ENCODE measurements at regions not wholly inside any gene's neighbourhood (a gene's known extent, or its start where the extent isn't known, plus 50 kb on each side); places are given as distances from the start of the nearest gene placed in this dataset.
"Not testable (repeated sequence)": the region's sequence is repeated elsewhere in the genome, so short reads cannot be mapped to it uniquely, and the experiment has no call there.

DNA sequence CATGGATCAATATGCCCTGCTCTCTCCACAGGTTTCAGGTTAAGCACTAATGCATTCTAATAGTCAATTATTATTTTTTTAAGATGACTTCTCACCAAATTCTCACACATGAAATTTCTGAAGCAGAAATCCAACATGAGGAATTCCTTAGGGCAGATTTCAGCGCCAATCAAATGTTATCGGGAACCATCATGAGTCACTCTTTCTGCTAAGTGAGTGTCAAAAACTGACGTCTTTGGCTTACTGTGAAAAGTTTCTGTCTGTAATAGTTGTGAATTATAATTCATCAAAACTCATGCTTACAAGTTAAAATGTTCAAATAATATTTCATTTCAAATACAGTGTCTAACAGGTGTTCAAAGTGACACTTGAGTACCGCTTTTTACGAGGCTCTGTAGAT is 1038.6 kb downstream of the SOCS6 start:
- Mint-ChIP-seq H3K36me3 (no peaks in the 10 kb centered on the region), H3K9me3 (no peaks in the 10 kb centered on the region), H3K4me3 (no peak overlapping the region), H3K4me1 (ENCODE audit: low read depth) (no peaks in the 10 kb centered on the region), H3K27ac (no peak overlapping the region), H3K27me3 (no peaks in the 10 kb centered on the region)
- intact Hi-C loops (cut with micrococcal nuclease): no loop called here
- ChIA-PET POLR2A (no interaction called here), CTCF (no interaction called here)
- no peak for DNase-seq

DNA sequence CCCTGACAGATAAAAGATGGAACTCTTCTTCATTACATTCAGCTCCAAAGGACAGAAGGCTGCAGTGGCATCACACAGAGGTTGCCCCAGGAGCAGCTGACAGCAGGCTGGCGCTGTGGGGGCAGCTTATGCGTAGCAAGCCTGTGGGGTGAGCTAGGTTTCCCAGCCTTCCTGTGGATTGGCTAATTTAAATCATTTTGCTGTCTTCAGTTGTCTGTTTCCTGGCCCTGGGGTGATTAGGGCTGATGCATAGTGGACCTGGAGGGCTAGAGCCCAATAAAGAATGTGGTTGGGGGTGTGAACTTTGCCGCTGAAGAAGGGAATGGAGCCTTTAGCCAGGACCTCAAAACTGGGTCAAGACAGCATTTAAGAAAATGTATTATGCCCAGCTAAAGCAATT is 1038.0 kb downstream of the SOCS6 start:
- ChIA-PET CTCF (no interaction called here), POLR2A (no interaction called here)
- no peak overlapping the region for H3K27ac Mint-ChIP-seq
- DNase-seq: no peak
- H3K36me3 Mint-ChIP-seq: no peaks in the 10 kb centered on the region
- H3K4me3 Mint-ChIP-seq: no peak overlapping the region
- no peaks in the 10 kb centered on the region for H3K27me3 Mint-ChIP-seq
- intact Hi-C loops (cut with micrococcal nuclease): no loop called here
- H3K4me1 Mint-ChIP-seq (ENCODE audit: low read depth): no peaks in the 10 kb centered on the region
- no peaks in the 10 kb centered on the region for H3K9me3 Mint-ChIP-seq

DNA sequence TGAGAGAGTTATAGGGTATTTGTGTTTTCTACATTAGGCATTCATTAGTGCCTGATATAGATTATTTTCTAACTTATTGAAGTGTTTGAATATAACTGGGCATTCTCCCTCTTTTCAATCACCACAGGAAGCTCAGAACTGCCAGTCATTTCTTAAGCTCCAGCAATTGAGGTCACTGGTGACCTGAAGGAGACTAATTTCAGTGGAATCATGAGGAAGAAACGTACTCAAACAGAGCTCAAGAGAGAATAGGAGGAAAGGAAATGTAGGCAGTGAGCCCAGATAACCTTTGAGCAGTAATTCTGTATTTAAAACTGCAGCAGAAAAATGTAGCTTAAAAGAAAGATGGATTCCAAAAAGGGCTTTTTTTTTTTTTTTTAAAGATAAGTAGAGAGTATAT is 1035.5 kb downstream of the SOCS6 start:
- intact Hi-C loops (cut with micrococcal nuclease): no loop called here

GRCh38 chr18:71322201-71322600 is 1033.4 kb downstream of the SOCS6 start:
- H3K9me3 Mint-ChIP-seq: no peaks in the 10 kb centered on the region
- H3K27ac Mint-ChIP-seq: no peak overlapping the region
- ChIA-PET POLR2A (no interaction called here), CTCF (no interaction called here)
- H3K27me3 Mint-ChIP-seq: no peaks in the 10 kb centered on the region
- intact Hi-C loops (cut with micrococcal nuclease): no loop called here
- no peak overlapping the region for H3K4me3 Mint-ChIP-seq
- H3K36me3 Mint-ChIP-seq: no peaks in the 10 kb centered on the region
- no peak for DNase-seq
- no peaks in the 10 kb centered on the region for H3K4me1 Mint-ChIP-seq (ENCODE audit: low read depth)

More for the DNA sequence above, 1035.5 kb downstream of the SOCS6 start:
- Mint-ChIP-seq H3K9me3 (no peaks in the 10 kb centered on the region), H3K27me3 (no peaks in the 10 kb centered on the region), H3K4me3 (no peak overlapping the region), H3K36me3 (no peaks in the 10 kb centered on the region), H3K4me1 (ENCODE audit: low read depth) (no peaks in the 10 kb centered on the region), H3K27ac (no peak overlapping the region)
- CTCF ChIA-PET: no interaction called here
- no peak for DNase-seq
- POLR2A ChIA-PET: no interaction called here

GRCh38 chr18:71321319-71321718 is 1032.5 kb downstream of the SOCS6 start:
- no peaks in the 10 kb centered on the region for H3K36me3 Mint-ChIP-seq
- H3K9me3 Mint-ChIP-seq: no peaks in the 10 kb centered on the region
- POLR2A ChIA-PET: no interaction called here
- CTCF ChIA-PET: no interaction called here
- intact Hi-C loops (cut with micrococcal nuclease): no loop called here
- H3K4me3 Mint-ChIP-seq: no peak overlapping the region
- no peak overlapping the region for H3K27ac Mint-ChIP-seq
- no peak for DNase-seq
- no peaks in the 10 kb centered on the region for H3K27me3 Mint-ChIP-seq
- no peaks in the 10 kb centered on the region for H3K4me1 Mint-ChIP-seq (ENCODE audit: low read depth)

DNA sequence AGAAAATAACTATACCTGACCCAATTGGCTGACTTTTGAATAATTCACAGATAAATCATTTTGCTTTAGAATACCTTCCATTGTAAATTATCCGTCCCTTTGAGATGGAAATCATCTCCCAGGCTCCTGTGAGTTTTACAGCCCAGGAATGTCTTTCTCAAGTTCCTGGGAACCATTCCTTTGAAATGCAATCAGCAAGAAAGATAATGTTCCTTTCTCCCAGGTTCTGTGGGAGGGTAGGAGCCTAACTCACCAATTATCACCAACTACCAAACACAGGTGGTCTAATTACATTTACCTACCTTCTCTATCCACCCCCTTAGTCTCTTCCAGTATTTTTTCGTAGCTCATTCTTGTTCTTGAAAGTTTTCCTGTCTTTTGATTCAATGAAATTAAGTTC is 1016.0 kb downstream of the SOCS6 start:
- DNase-seq: no peak
- CTCF ChIA-PET: no interaction called here
- H3K36me3 Mint-ChIP-seq: no peaks in the 10 kb centered on the region
- H3K4me3 Mint-ChIP-seq: no peak overlapping the region
- H3K4me1 Mint-ChIP-seq (ENCODE audit: low read depth): no peaks in the 10 kb centered on the region
- peaks cover 2% of the 10 kb centered on the region for H3K9me3 Mint-ChIP-seq
- no peak overlapping the region for H3K27ac Mint-ChIP-seq
- H3K27me3 Mint-ChIP-seq: no peaks in the 10 kb centered on the region
- POLR2A ChIA-PET: no interaction called here
- intact Hi-C loops (cut with micrococcal nuclease): no loop called here

- DNase-seq, CTCF ChIA-PET: not testable (repeated sequence)
Observed at GRCh38 chr18:71303743-71304142, 1014.9 kb downstream of the SOCS6 start.

DNA sequence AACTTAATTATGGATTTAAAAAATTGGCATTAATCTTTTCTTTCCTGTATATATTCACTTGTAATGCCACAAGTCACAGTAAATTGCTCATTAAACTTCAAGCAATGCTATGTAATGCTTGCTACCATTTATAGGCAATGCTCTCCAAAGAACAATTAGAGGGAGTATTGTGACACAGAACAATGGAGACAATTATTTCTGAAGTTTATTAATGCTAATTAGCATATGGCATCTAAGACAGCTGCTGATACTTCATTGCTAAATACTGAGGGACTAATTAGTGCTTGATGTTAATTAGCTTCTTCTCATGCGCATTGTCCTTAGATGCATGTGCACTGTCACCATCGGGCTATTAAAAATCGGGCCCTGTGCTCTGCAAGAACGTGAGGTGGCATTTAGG is 1012.8 kb downstream of the SOCS6 start:
- H3K27ac Mint-ChIP-seq: no peak overlapping the region
- no peaks in the 10 kb centered on the region for H3K4me1 Mint-ChIP-seq (ENCODE audit: low read depth)
- DNase-seq: no peak
- H3K27me3 Mint-ChIP-seq: no peaks in the 10 kb centered on the region
- ChIA-PET CTCF (no interaction called here), POLR2A (no interaction called here)
- H3K36me3 Mint-ChIP-seq: no peaks in the 10 kb centered on the region
- H3K9me3 Mint-ChIP-seq: peaks cover 2% of the 10 kb centered on the region
- no peak overlapping the region for H3K4me3 Mint-ChIP-seq
- intact Hi-C loops (cut with micrococcal nuclease): no loop called here

More at GRCh38 chr18:71303743-71304142, 1014.9 kb downstream of the SOCS6 start:
- H3K4me1 Mint-ChIP-seq (ENCODE audit: low read depth); H3K9me3 Mint-ChIP-seq; H3K36me3 Mint-ChIP-seq; H3K27ac Mint-ChIP-seq; H3K4me3 Mint-ChIP-seq; intact Hi-C loops (cut with micrococcal nuclease); POLR2A ChIA-PET; H3K27me3 Mint-ChIP-seq: not testable (repeated sequence)

DNA sequence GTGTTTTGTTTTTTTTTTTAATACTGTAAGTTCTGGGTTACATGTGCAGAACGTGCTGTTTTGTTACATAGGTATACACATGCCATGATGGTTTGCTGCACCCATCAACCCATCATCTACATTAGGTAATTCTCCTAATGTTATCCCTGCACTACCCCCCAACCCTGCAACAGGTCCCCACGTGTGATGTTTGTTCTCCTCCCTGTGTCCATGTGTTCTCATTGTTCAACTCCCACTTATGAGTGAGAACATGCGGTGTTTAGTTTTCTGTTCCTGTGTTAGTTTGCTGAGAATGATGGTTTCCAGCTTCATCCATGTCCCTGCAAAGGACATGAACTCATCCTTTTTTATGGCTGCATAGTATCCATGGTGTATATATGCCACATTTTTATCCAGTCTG is 1005.4 kb downstream of the SOCS6 start:
- H3K9me3 Mint-ChIP-seq; DNase-seq; POLR2A ChIA-PET; H3K4me3 Mint-ChIP-seq; H3K4me1 Mint-ChIP-seq (ENCODE audit: low read depth); H3K27ac Mint-ChIP-seq; H3K36me3 Mint-ChIP-seq; H3K27me3 Mint-ChIP-seq; CTCF ChIA-PET; intact Hi-C loops (cut with micrococcal nuclease): not testable (repeated sequence)

DNA sequence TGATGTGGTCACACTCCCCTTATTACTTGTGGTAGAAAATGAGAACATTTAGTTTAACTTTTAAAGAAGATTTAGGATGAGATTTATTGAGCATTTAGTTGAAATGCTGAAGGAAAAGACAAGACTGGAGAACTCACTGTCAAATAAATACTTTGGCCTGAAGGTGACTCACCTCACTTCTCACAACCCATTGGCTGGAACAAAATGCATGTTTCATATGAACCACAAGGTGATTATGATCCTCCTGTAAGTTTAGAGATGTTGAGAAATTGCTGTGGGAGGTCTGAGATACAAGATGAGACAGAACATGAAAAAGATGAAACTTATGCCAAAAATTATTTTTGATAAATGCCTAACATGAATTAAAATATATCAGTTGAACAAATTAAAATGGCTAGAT is 1004.5 kb downstream of the SOCS6 start:
- Mint-ChIP-seq H3K4me3 (no peak overlapping the region), H3K27me3 (no peaks in the 10 kb centered on the region), H3K9me3 (peaks cover 4% of the 10 kb centered on the region), H3K36me3 (no peaks in the 10 kb centered on the region), H3K4me1 (ENCODE audit: low read depth) (no peaks in the 10 kb centered on the region), H3K27ac (no peak overlapping the region)
- CTCF ChIA-PET: no interaction called here
- POLR2A ChIA-PET: no interaction called here
- intact Hi-C loops (cut with micrococcal nuclease): no loop called here
- DNase-seq: no peak

- Mint-ChIP-seq H3K36me3 (no peaks in the 10 kb centered on the region), H3K4me3 (no peak overlapping the region), H3K27me3 (no peaks in the 10 kb centered on the region), H3K4me1 (ENCODE audit: low read depth) (no peaks in the 10 kb centered on the region), H3K9me3 (peaks cover 3% of the 10 kb centered on the region), H3K27ac (no peak overlapping the region)
- DNase-seq: no peak
- POLR2A ChIA-PET: no interaction called here
- CTCF ChIA-PET: no interaction called here
- intact Hi-C loops (cut with micrococcal nuclease): no loop called here
Observed at GRCh38 chr18:71287268-71287667, 998.4 kb downstream of the SOCS6 start.

DNA sequence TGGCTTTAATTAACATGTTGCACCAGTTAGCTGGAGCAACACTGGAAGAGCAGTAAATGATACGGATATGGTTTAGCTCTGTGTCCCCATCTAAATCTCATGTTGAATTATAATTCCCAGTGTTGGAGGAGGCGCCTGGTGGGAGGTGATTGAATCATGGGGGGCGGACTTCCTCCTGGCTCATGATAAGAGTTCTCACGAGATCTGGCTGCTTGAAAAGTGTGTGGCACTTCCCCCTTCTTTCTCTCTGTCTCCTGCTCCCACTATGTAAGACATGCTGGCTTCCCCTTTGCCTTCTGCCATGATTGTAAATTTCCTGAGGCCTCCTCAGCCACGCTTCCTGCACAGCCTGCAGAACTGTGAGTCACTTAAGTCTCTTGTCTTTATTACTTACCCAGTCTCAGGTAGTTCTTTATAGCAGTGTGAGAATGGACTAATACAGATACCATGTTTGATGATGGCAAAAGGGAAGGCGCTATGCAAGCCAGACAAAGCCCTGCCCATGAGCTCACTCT is 963.6 kb downstream of the SOCS6 start:
- POLR2A ChIA-PET: no interaction called here
- H3K27ac Mint-ChIP-seq: no peak overlapping the region
- no peaks in the 10 kb centered on the region for H3K4me1 Mint-ChIP-seq (ENCODE audit: low read depth)
- intact Hi-C loops (cut with micrococcal nuclease): no loop called here
- CTCF ChIA-PET: no interaction called here
- H3K4me3 Mint-ChIP-seq: no peak overlapping the region
- H3K27me3 Mint-ChIP-seq: no peaks in the 10 kb centered on the region
- no peaks in the 10 kb centered on the region for H3K36me3 Mint-ChIP-seq
- H3K9me3 Mint-ChIP-seq: peaks cover 2% of the 10 kb centered on the region
- DNase-seq: no peak

DNA sequence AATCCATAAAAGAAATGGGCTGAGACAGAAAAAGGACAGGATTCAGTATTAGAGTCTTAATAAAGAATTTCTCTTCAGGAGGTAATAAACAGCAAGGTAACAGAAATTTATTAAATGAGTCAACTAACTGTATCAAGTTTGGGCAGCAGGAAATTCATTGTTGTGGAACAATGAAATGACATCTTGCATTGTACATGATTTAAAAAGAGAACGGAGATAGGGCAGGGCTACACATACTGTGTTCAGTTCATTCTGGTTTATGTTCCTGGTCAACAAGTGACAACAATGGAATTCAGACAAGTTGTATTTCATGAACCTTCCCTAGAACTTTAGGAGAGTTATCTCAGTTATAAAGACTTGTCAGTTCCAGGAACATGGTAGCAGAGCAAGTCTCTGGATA is 961.3 kb downstream of the SOCS6 start:
- no peak overlapping the region for H3K27ac Mint-ChIP-seq
- no peaks in the 10 kb centered on the region for H3K36me3 Mint-ChIP-seq
- CTCF ChIA-PET: no interaction called here
- no peaks in the 10 kb centered on the region for H3K27me3 Mint-ChIP-seq
- intact Hi-C loops (cut with micrococcal nuclease): no loop called here
- no peak for DNase-seq
- peaks cover 2% of the 10 kb centered on the region for H3K9me3 Mint-ChIP-seq
- POLR2A ChIA-PET: no interaction called here
- no peaks in the 10 kb centered on the region for H3K4me1 Mint-ChIP-seq (ENCODE audit: low read depth)
- H3K4me3 Mint-ChIP-seq: no peak overlapping the region

- no peak for DNase-seq
- Mint-ChIP-seq H3K36me3 (no peaks in the 10 kb centered on the region), H3K27ac (no peak overlapping the region), H3K4me1 (ENCODE audit: low read depth) (no peaks in the 10 kb centered on the region), H3K27me3 (no peaks in the 10 kb centered on the region), H3K4me3 (no peak overlapping the region), H3K9me3 (peaks cover 2% of the 10 kb centered on the region)
- ChIA-PET CTCF (interaction anchor here (0.8 kb wide), 1 partner anchor 30 kb away, joined by 3 read pairs; no protein-coding TSS in a partner anchor), POLR2A (no interaction called here)
- intact Hi-C loops (cut with micrococcal nuclease): no loop called here
Observed at GRCh38 chr18:71249791-71250190, 960.9 kb downstream of the SOCS6 start.

Data from activated CD4-positive, alpha-beta memory T cell treated with anti-CD3 and anti-CD28 coated beads for 36 hours (primary cell).